ENCODE measurements at regions not wholly inside any gene's neighbourhood (a gene's known extent, or its start where the extent isn't known, plus 50 kb on each side); places are given as distances from the start of the nearest gene placed in this dataset.

DNA sequence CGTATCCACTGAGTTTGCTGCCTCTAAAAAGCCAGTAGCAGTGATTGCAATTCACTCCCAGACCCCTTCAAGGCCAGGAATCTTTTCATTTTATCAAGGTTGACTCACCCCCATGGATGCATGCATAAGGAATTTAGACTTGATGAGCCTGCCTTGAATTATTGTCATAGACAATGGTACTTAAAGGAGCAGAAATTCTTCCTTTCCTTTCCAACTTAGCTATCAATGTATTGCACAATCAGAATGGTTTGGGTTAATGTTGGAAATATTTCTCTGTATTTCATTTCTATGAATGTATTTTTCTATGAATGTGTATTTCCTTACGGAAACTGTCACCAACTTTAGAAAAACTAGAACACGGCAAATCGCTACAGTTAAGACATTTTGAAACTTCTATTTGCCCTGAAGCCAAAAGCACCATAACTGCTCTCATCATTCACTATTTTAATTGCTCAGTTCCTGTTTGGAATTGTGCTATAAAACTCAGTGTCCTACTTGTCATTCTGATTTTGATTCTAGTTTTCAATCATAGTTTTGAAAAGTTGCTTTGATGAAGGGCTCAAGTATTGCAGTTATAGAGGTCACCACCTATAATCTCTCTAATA lies 355.7 kb upstream of the AKR1E2 start (continued):
- TF ChIP-seq STAT6 (CRISPR knock-in tag; conservative IDR thresholded peaks at IDR 0.05; ENCODE audit: low read depth) (no peak), ZNF232 (CRISPR knock-in tag; IDR thresholded peaks at IDR 0.05) (no peak), ZNF263 (CRISPR knock-in tag; IDR thresholded peaks at IDR 0.05; ENCODE audit: low read depth) (no peak), FOXP4 (CRISPR knock-in tag; IDR thresholded peaks at IDR 0.05) (no peak), HMGA2 (CRISPR knock-in tag; IDR thresholded peaks at IDR 0.05) (no peak), PRRX2 (CRISPR knock-in tag; IDR thresholded peaks at IDR 0.05) (no peak), FOXK1 (CRISPR knock-in tag; IDR thresholded peaks at IDR 0.05) (no peak)
- TF ChIP-seq, protein P1, sequence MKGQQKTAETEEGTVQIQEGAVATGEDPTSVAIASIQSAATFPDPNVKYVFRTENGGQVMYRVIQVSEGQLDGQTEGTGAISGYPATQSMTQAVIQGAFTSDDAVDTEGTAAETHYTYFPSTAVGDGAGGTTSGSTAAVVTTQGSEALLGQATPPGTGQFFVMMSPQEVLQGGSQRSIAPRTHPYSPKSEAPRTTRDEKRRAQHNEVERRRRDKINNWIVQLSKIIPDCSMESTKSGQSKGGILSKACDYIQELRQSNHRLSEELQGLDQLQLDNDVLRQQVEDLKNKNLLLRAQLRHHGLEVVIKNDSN (CRISPR knock-in tag; IDR thresholded peaks at IDR 0.05): no peak

DNA sequence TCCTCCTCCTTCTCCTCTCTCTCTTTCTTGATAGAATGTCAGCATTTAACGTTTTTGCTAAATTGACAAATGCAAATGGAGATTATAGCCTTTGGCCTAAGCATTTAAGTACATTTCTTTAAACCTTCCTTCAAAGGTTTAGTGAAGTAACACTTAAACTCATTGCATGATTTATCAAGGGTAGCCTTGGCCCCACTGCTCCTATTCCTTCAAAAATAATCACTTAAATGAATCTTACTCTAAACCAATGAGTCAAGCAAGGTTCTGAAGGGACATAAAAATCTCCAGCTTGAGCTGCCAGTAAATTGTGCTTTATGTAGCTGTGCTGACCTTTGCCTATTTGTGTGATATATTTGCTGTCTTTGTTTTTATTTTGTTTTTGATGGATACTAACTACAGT lies 358.5 kb upstream of the AKR1E2 start:
- ATAC-seq (no peak), DNase-seq (ENCODE audit: low spot score) (no peak)
- Mint-ChIP-seq H3K4me1 (peaks cover 8% of the 10 kb centered on the region), H3K27ac (no peak overlapping the region), H3K27me3 (ENCODE audit: low read depth) (no peaks in the 10 kb centered on the region), H3K9me3 (peaks cover 7% of the 10 kb centered on the region; the same call in 1 of the 2 replicates), H3K36me3 (no peaks in the 10 kb centered on the region), H3K4me3 (no peak overlapping the region)
- ChIA-PET POLR2A (no interaction called here), CTCF (no interaction called here)
- TF ChIP-seq ELF4 (CRISPR knock-in tag; IDR thresholded peaks at IDR 0.05; ENCODE audit: low read depth): no peak
- no peak for TF ChIP-seq NFE2L1 (CRISPR knock-in tag; IDR thresholded peaks at IDR 0.05)
- TF ChIP-seq, protein P2, sequence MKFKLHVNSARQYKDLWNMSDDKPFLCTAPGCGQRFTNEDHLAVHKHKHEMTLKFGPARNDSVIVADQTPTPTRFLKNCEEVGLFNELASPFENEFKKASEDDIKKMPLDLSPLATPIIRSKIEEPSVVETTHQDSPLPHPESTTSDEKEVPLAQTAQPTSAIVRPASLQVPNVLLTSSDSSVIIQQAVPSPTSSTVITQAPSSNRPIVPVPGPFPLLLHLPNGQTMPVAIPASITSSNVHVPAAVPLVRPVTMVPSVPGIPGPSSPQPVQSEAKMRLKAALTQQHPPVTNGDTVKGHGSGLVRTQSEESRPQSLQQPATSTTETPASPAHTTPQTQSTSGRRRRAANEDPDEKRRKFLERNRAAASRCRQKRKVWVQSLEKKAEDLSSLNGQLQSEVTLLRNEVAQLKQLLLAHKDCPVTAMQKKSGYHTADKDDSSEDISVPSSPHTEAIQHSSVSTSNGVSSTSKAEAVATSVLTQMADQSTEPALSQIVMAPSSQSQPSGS (CRISPR knock-in tag; IDR thresholded peaks at IDR 0.05; ENCODE audit: borderline replicate concordance, low read depth): no peak
- no peak for TF ChIP-seq SP1 (CRISPR knock-in tag; conservative IDR thresholded peaks at IDR 0.05)
- TF ChIP-seq E2F4 (CRISPR knock-in tag; IDR thresholded peaks at IDR 0.05; ENCODE audit: borderline replicate concordance, low read depth): no peak
- TF ChIP-seq CTCF (IDR thresholded peaks at IDR 0.05): no peak
- TF ChIP-seq ATF3 (CRISPR knock-in tag; conservative IDR thresholded peaks at IDR 0.05): no peak
- TF ChIP-seq JUN (CRISPR knock-in tag; IDR thresholded peaks at IDR 0.05): no peak
- no peak for TF ChIP-seq MYBL2 (CRISPR knock-in tag; IDR thresholded peaks at IDR 0.05)
